HG03575 (cell line): ENCODE measurements at regions not wholly inside any gene's neighbourhood (a gene's known extent, or its start where the extent isn't known, plus 50 kb on each side); places are given as distances from the start of the nearest gene placed in this dataset.
"Not testable (repeated sequence)": the region's sequence is repeated elsewhere in the genome, so short reads cannot be mapped to it uniquely, and the experiment has no call there.

Experiments
- ATAC-seq: cut with Tn5 transposase; IDR thresholded peaks from one replicate; pipeline ENCODE4 v1.9.1; 2021; ENCODE audit not compliant: unreplicated experiment, insufficient number of reproducible peaks, low FRiP score; ENCODE audit errors: extremely low read depth

- no peak for ATAC-seq
These were observed 116.0 kb downstream of the MRPL39 start for GRCh38 chr21:25491267-25491666.

GRCh38 chr21:25490742-25491141 lies 116.5 kb downstream of the MRPL39 start:
- ATAC-seq: no peak

GRCh38 chr21:25489673-25490072 lies 117.6 kb downstream of the MRPL39 start:
- no peak for ATAC-seq

GRCh38 chr21:25487046-25487594 lies 120.2 kb downstream of the MRPL39 start:
- ATAC-seq: peak; percentile 76

- ATAC-seq: no peak
These were observed 121.4 kb downstream of the MRPL39 start for GRCh38 chr21:25485914-25486313.

- ATAC-seq: no peak
These were observed 139.4 kb downstream of the MRPL39 start for GRCh38 chr21:25467896-25468295.

GRCh38 chr21:25467071-25467470 lies 140.2 kb downstream of the MRPL39 start:
- not testable (repeated sequence) for ATAC-seq

- no peak for ATAC-seq
These were observed 140.8 kb downstream of the MRPL39 start for GRCh38 chr21:25466470-25466869.

- ATAC-seq: no peak
These were observed 142.0 kb downstream of the MRPL39 start for GRCh38 chr21:25465263-25465662.

GRCh38 chr21:25464275-25464674 lies 143.0 kb downstream of the MRPL39 start:
- ATAC-seq: peak; percentile 40

GRCh38 chr21:25462517-25462971 lies 144.7 kb downstream of the MRPL39 start:
- ATAC-seq: no peak

- ATAC-seq: no peak
These were observed 145.6 kb downstream of the MRPL39 start for GRCh38 chr21:25461725-25462124.

GRCh38 chr21:25459993-25460392 lies 147.3 kb downstream of the MRPL39 start:
- ATAC-seq: no peak

- ATAC-seq: no peak
These were observed 147.9 kb downstream of the MRPL39 start for GRCh38 chr21:25459365-25459764.

GRCh38 chr21:25458484-25458883 lies 148.8 kb downstream of the MRPL39 start:
- ATAC-seq: no peak

GRCh38 chr21:25457946-25458345 lies 149.3 kb downstream of the MRPL39 start:
- ATAC-seq: no peak

- ATAC-seq: peak; percentile 45
These were observed 149.9 kb downstream of the MRPL39 start for GRCh38 chr21:25457411-25457810.

GRCh38 chr21:25456672-25457071 lies 150.6 kb downstream of the MRPL39 start:
- ATAC-seq: peak; percentile 24

- no peak for ATAC-seq
These were observed 153.8 kb downstream of the MRPL39 start for GRCh38 chr21:25453524-25453923.

GRCh38 chr21:25449950-25450349 lies 157.3 kb downstream of the MRPL39 start:
- no peak for ATAC-seq

GRCh38 chr21:25441835-25442234 lies 165.4 kb downstream of the MRPL39 start:
- no peak for ATAC-seq
